ENCODE measurements at regions not wholly inside any gene's neighbourhood (a gene's known extent, or its start where the extent isn't known, plus 50 kb on each side); places are given as distances from the start of the nearest gene placed in this dataset.

DNA sequence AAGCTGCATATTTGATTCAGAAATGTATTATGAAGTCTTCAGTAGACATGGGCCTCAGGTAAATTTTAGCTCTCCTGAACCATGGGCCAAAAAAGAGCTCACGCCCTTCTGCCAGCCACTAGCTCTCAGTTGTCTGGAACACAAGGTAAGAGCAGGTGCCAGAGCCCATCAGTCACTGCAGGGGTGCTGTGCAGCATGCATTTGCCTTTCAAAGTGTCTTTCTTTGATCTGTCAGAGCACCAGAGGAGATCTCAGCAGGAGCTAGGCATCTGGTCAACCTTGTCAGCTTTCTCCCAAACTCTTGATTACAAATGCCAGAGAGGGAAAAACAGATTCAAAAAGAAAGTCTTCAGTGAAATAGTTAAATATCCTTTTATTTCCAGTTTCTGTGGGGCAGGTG lies 332.3 kb downstream of the COL11A1 start:
- intact Hi-C loops (cut with DNase I; ENCODE audit: low total_unique reads) (no loop called here), in situ Hi-C loops (cut with MboI; ENCODE audit: low pct_ligation_motif_present in 1 of 4, low pct_unique_long_range_greater_than_20kb in 1 of 4, low sequenced_read_pairs in 3 of 4) (no loop called here)
- TF ChIP-seq POLR2AphosphoS5 (IDR thresholded peaks at IDR 0.05) (no peak), EP300 (IDR thresholded peaks at IDR 0.05; ENCODE audit: low read depth) (no peak), POLR2A (IDR thresholded peaks at IDR 0.05) (no peak)
- DNase-seq = no peak
- 60 to 68% methylated on average over 1 of the region's 1 CpG for WGBS, 2 donors (ENCODE audit: low coverage in 1 of 2)
- no peaks in the 10 kb centered on the region for H3K9me3 ChIP-seq
- H3K4me1 ChIP-seq = no peaks in the 10 kb centered on the region
- no peak overlapping the region for H3K27ac ChIP-seq
- no peaks in the 10 kb centered on the region for H3K36me3 ChIP-seq
- H3K4me3 ChIP-seq = no peak overlapping the region
- no peaks in the 10 kb centered on the region for H3K27me3 ChIP-seq

DNA sequence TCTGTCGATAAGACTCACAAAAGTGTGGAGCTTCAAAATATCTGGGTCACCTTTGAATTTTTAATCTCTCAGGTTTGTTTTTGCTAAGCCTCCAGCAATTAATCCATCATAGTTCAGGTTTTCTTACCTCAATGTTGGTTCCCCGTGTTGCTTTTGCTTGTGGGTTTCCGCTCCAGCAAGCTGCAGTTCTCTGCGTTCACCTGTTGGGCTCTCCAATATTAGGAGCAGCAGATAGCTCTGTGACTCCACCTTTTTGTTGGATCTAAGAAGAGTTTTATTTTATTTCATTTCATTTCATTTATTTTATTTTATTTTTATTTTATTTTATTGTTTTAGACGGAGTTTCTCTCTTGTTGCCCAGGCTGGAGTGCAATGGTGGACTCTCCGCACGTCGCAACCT lies 335.5 kb downstream of the COL11A1 start:
- no peak for DNase-seq
- intact Hi-C loops (cut with DNase I; ENCODE audit: low total_unique reads) = no loop called here
- no peaks in the 10 kb centered on the region for H3K27me3 ChIP-seq
- in situ Hi-C loops (cut with MboI; ENCODE audit: low pct_ligation_motif_present in 1 of 4, low pct_unique_long_range_greater_than_20kb in 1 of 4, low sequenced_read_pairs in 3 of 4) = no loop called here
- TF ChIP-seq, protein P1, sequence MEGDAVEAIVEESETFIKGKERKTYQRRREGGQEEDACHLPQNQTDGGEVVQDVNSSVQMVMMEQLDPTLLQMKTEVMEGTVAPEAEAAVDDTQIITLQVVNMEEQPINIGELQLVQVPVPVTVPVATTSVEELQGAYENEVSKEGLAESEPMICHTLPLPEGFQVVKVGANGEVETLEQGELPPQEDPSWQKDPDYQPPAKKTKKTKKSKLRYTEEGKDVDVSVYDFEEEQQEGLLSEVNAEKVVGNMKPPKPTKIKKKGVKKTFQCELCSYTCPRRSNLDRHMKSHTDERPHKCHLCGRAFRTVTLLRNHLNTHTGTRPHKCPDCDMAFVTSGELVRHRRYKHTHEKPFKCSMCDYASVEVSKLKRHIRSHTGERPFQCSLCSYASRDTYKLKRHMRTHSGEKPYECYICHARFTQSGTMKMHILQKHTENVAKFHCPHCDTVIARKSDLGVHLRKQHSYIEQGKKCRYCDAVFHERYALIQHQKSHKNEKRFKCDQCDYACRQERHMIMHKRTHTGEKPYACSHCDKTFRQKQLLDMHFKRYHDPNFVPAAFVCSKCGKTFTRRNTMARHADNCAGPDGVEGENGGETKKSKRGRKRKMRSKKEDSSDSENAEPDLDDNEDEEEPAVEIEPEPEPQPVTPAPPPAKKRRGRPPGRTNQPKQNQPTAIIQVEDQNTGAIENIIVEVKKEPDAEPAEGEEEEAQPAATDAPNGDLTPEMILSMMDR (IDR thresholded peaks at IDR 0.05) = no peak
- no peak for TF ChIP-seq POLR2AphosphoS5 (IDR thresholded peaks at IDR 0.05)
- TF ChIP-seq EP300 (IDR thresholded peaks at IDR 0.05; ENCODE audit: low read depth) = no peak
- no peak for TF ChIP-seq POLR2A (IDR thresholded peaks at IDR 0.05)
- 69 to 78% methylated on average over 4 to 8 of the region's 8 CpGs for WGBS, 2 donors (ENCODE audit: low coverage in 1 of 2)
- H3K36me3 ChIP-seq = no peaks in the 10 kb centered on the region
- no peak overlapping the region for H3K4me3 ChIP-seq
- no peaks in the 10 kb centered on the region for H3K4me1 ChIP-seq
- H3K9me3 ChIP-seq = no peaks in the 10 kb centered on the region
- no peak overlapping the region for H3K27ac ChIP-seq

DNA sequence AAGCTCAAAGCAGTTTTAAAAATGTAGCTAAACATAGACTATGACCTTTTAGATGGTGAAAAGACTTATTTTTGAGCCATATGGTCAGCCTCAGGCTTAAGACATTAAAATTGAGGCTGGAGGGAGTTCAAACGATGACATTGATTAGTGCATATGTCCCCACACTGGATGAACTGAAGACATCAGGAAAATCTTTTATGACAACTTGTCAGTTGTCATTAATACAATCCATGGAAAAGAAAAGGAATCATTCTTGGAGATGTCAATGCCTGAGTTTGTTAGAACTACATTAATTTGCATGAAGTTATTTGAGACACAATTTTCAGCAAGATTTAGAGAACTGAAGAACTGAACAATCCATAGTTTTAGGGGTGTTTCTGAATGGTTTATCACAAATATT lies 349.9 kb downstream of the COL11A1 start:
- Histone ChIP-seq H3K27ac (no peak overlapping the region), H3K9me3 (no peaks in the 10 kb centered on the region), H3K4me1 (no peaks in the 10 kb centered on the region), H3K4me3 (no peak overlapping the region), H3K36me3 (no peaks in the 10 kb centered on the region), H3K27me3 (no peaks in the 10 kb centered on the region)
- intact Hi-C loops (cut with DNase I; ENCODE audit: low total_unique reads) = no loop called here
- in situ Hi-C loops (cut with MboI; ENCODE audit: low pct_ligation_motif_present in 1 of 4, low pct_unique_long_range_greater_than_20kb in 1 of 4, low sequenced_read_pairs in 3 of 4) = no loop called here
- WGBS, 2 donors (ENCODE audit: low coverage in 1 of 2) = 54 to 77% methylated on average over 1 of the region's 1 CpG
- TF ChIP-seq POLR2A (IDR thresholded peaks at IDR 0.05) (no peak), POLR2AphosphoS5 (IDR thresholded peaks at IDR 0.05) (no peak), EP300 (IDR thresholded peaks at IDR 0.05; ENCODE audit: low read depth) (no peak)
- TF ChIP-seq, protein P1 (IDR thresholded peaks at IDR 0.05) = no peak
- no peak for DNase-seq

DNA sequence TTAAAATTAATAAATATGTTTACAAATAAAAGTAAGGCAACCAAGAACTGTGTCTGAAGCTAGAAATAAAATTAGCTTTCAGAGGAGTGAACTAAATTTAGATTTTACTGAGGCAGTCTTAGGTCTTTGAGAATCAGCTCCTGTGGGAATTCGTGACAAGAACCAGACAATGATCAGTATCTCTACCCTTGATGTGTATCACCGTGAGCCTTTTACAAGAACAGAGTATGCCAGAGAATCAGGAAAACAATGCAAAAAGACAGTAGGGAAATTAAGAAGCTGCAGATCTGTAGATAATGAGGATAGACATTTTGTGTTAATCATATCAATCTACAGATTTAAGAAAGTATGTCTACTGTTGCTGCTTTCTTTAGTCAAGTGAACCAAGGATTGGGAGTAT lies 351.0 kb downstream of the COL11A1 start:
- no peak for DNase-seq
- H3K9me3 ChIP-seq = no peaks in the 10 kb centered on the region
- intact Hi-C loops (cut with DNase I; ENCODE audit: low total_unique reads) (no loop called here), in situ Hi-C loops (cut with MboI; ENCODE audit: low pct_ligation_motif_present in 1 of 4, low pct_unique_long_range_greater_than_20kb in 1 of 4, low sequenced_read_pairs in 3 of 4) (no loop called here)
- 34 to 55% methylated on average over 2 of the region's 2 CpGs for WGBS, 2 donors (ENCODE audit: low coverage in 1 of 2)
- H3K36me3 ChIP-seq = no peaks in the 10 kb centered on the region
- H3K4me3 ChIP-seq = no peak overlapping the region
- no peaks in the 10 kb centered on the region for H3K27me3 ChIP-seq
- H3K4me1 ChIP-seq = no peaks in the 10 kb centered on the region
- no peak overlapping the region for H3K27ac ChIP-seq
- TF ChIP-seq POLR2AphosphoS5 (IDR thresholded peaks at IDR 0.05) = no peak
- TF ChIP-seq, protein P1 (IDR thresholded peaks at IDR 0.05) = no peak
- TF ChIP-seq EP300 (IDR thresholded peaks at IDR 0.05; ENCODE audit: low read depth) = no peak
- TF ChIP-seq POLR2A (IDR thresholded peaks at IDR 0.05) = no peak

DNA sequence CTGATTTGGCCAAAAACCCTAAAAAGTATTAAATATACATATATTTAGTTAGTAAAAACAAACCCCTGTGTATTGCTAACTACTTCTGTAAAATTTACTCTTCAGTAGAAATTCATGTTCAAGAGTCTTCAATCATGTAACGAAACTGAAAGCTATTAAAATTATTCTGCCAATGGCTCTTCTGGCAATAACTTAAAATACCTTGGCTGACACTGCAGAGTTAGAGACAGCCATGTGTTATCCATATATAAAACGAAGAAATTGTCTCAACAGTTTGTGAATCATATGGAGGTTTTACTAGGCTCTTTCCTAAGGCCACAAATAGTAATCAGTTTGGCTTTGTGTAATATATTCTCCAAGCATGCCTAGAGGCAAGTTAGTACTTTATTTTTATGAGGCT lies 357.2 kb downstream of the COL11A1 start:
- WGBS, 2 donors (ENCODE audit: low coverage in 1 of 2) = 28 to 29% methylated on average over 2 of the region's 2 CpGs
- Histone ChIP-seq H3K4me1 (no peaks in the 10 kb centered on the region), H3K9me3 (no peaks in the 10 kb centered on the region), H3K27me3 (no peaks in the 10 kb centered on the region), H3K27ac (no peak overlapping the region), H3K36me3 (no peaks in the 10 kb centered on the region), H3K4me3 (no peak overlapping the region)
- in situ Hi-C loops (cut with MboI; ENCODE audit: low pct_ligation_motif_present in 1 of 4, low pct_unique_long_range_greater_than_20kb in 1 of 4, low sequenced_read_pairs in 3 of 4) (no loop called here), intact Hi-C loops (cut with DNase I; ENCODE audit: low total_unique reads) (no loop called here)
- TF ChIP-seq, protein P1 (IDR thresholded peaks at IDR 0.05) = no peak
- no peak for TF ChIP-seq EP300 (IDR thresholded peaks at IDR 0.05; ENCODE audit: low read depth)
- TF ChIP-seq POLR2AphosphoS5 (IDR thresholded peaks at IDR 0.05) = no peak
- no peak for TF ChIP-seq POLR2A (IDR thresholded peaks at IDR 0.05)
- DNase-seq = no peak
